GM19395 (cell line): ENCODE measurements at regions not wholly inside any gene's neighbourhood (a gene's known extent, or its start where the extent isn't known, plus 50 kb on each side); places are given as distances from the start of the nearest gene placed in this dataset.
A peak's percentile ranks its signal among the peaks of the same experiment; 100 is the strongest.
"Not testable (repeated sequence)": the region's sequence is repeated elsewhere in the genome, so short reads cannot be mapped to it uniquely, and the experiment has no call there.

ENCODE experiments used
- ATAC-seq: cut with Tn5 transposase; IDR thresholded peaks from one replicate; pipeline ENCODE4 v1.9.1; 2021; ENCODE audit warnings: mild to moderate bottlenecking, moderate library complexity; ENCODE audit not compliant: unreplicated experiment

GRCh38 chr1:58257003-58257402 lies 289.5 kb downstream of the OMA1 start:
- ATAC-seq, result no peak

GRCh38 chr1:58256546-58256945 lies 290.0 kb downstream of the OMA1 start:
- no peak for ATAC-seq

GRCh38 chr1:58256041-58256440 lies 290.5 kb downstream of the OMA1 start:
- ATAC-seq, result no peak

GRCh38 chr1:58255192-58255591 lies 291.3 kb downstream of the OMA1 start:
- no peak for ATAC-seq

DNA sequence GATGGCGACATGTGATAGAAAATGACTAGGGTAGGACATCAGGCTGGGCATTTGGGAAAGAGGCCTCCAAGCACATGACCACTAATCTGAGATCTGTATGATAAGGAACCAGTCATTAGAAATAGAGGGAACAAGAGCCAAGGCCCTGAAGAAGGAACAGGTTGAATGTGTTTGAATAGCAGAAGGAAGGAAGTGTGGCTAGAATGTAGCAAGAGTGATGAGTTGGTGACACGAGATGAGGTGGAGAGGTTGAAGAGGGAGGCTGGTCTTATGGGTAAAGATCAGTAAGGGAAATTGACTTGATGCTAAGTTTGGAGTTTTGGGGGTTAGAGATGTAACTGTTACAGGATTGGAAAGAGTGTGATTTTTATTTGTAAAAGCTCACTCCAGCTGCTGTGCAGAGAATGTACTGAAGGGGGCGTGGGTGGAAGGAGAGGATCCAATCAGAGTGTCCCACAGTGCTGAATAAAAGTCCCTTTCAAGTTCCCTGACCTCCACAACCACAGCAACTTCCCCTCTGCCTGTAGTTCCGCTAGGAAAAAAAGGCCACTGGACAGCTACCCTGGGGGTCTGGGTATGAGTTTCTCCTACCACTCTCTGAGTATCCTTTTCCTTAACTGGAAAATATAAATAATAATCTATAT lies 295.0 kb downstream of the OMA1 start:
- ATAC-seq, result no peak

DNA sequence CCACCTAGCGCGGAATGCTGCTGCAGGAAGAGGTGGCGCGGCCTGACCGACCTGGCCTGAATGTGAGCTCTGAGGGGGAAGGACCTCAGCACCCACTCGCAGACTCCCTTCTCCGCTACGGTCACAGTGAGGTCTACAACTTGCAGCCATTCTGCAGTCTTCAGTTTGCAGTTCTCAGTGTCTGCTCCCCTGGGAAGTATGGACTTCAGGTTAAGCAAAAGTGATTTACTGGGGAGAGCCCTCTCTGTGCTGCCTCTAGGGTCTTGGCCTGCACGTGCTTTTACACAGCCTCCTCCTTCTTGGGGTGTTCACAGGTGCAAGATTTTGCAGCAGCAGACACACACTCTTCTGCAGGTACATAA lies 296.0 kb downstream of the OMA1 start:
- ATAC-seq, result no peak

DNA sequence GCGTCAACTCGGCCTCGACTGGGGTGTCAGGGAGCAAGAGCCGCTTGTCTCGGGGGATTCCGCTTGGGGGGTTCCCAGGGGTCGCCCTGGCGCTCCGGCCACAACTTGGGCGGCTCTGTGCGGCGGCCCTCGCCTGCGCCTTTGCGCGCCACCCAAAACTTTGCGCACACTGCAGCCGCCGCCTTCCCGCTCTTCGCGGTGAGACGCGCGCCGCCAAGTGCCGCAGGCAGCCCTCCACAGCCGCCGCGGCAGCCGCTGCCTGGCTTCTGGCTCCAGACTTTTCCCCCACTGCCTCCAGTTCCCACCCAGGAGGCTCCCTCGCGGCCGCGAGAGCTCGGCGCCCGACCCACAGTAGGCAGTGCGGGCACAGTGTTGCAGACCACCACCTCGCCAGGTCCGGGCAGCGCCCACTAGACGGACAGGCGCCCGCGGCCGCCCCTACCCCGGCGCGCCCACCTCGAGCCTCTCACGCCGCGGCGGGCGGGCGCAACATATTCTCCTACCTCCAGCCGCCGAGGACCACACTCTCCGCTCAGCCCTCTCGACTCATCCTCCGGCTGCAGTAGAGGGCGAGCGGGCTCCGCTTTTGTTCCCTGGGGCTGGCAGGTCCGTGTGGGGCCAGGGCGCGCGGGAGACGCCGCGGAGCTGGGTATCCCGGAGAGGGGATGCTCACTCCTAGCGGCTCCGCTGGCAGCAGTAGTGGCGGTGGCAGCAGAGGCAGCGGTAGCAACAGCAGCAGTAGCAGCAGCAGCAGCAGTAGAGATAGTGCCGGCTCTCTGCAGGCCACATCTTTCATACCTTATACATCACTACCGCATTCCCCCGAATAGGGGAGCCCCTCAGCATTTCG lies 296.6 kb downstream of the OMA1 start:
- peak; percentile 89 for ATAC-seq

GRCh38 chr1:58249388-58249736 lies 297.2 kb downstream of the OMA1 start:
- ATAC-seq, result no peak

DNA sequence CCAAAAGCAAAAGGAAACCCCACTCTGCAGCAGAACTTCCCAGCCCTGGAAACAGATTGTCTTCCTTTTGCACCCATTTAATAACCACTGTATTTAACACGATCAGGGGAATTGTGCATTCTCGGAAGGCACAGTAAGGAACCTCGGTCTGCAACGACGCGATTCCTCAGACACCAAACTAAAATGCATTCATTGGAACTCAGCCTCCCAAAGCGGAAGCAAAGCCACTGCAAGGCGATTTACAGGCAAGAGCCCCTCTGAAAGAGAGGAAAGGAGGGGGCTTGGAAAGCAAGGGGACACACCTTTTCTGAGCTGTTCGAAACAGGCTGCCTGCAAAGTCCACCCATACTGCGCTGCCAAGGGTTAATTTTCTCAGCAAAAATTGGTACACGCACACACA lies 297.7 kb downstream of the OMA1 start:
- ATAC-seq, result no peak

DNA sequence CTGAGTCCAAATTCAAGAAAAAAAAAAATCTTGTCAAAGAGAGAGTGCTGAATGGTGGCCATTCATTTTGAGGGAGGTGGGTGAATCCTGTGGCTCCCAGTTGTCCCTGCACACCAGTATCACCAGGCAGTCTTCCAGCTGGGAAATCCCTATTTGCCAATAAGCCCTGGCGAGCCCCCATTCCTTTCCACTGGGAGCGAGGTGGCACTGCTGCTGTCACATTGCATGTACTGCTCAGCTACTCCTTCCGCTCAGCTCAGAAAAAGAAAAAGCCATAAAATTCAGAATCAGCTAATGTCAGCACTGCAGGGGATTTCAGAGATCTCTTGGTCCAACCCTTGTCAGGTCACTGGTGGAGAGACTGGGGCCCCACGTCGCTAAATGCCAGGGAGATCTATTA lies 298.5 kb downstream of the OMA1 start:
- no peak for ATAC-seq

- ATAC-seq, result no peak
Measured at GRCh38 chr1:58246549-58246948, 300.0 kb downstream of the OMA1 start.

DNA sequence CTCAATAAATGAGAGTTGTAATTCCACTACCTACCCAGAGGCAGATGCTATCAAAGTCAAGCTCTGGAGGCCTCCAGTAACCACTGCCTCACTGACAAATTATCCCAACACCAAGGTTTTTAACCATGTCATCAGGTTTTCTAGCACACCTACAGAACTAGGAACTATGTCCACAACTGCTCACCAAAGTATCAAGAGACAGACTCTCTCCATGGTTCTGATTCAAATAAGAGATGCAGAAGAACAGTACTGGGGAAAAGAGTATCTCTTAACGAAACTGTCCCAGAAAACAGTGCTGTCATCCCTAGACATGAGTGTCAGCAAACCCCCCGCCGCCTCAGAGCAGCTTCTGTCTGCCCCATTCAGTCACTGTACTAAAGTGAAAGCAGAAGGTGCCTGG lies 301.7 kb downstream of the OMA1 start:
- ATAC-seq, result no peak

GRCh38 chr1:58238846-58239245 lies 307.7 kb downstream of the OMA1 start:
- no peak for ATAC-seq

- no peak for ATAC-seq
Measured at GRCh38 chr1:58233729-58234128, 312.8 kb downstream of the OMA1 start.

- no peak for ATAC-seq
Measured at GRCh38 chr1:58231204-58231603, 315.3 kb downstream of the OMA1 start.

DNA sequence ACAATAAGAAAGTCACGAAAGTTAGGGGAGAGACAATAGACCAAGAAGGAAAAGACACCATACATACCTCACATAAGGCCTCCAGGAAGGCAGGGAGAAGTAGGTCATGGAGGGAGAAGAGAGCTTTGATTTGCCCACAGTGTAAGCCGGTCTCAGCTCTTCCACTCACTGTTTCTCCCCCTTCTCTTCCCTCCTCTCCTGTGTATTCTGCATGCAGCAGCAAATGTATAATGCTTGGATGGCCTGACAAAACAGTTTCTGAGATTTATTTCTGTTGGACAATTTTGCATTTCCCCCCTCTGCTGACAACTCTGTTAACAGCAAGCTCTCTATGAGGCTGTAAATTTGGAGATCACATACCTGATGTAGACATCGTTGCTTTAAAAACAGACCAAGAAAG lies 318.9 kb downstream of the OMA1 start:
- no peak for ATAC-seq

DNA sequence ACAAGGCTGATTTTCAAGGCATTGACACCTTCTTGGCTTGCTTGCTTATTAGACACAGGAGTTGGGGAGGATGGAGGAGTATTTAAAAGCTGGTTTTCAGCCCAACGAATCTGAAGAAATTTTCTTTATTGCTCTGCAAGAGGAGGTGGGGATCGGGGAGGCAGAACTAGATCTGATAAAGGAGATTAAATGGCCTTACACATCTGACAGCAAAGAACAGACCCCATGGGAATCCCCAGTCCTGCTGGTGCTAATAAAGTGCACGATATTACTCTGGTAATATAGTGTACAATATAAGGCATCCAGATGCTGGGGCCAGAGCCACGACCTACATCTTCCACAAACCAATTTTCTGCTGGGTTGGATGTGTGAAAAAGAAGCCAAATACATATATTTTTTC lies 323.0 kb downstream of the OMA1 start:
- ATAC-seq, result no peak

DNA sequence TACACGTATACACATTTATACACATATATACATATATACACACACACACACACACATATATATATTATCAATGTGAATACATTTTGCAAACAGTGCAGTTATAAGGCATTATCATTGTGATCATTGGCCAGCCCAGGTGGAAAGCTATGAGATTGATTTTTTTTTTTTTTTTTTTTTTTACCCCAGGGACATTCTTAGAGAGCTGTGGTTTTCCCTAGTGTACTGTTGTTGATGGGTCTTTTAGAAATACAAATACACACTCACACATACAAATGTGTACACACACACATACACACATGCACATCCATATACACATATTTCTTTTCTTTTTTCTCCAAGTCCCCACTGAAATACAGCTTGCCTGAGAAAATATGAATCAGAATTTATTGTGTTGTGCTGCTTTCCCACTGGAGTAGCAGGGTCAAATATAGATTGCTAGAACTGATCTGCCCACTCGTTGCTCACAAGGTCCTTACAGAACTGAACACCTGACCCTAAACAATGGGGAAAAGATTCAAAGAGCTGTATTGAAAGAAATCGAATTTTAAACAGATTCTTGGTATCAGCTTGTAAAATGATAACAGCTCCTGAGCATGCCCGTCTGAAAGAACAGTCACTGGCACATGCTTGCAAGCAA lies 325.6 kb downstream of the OMA1 start:
- ATAC-seq, result no peak

- not testable (repeated sequence) for ATAC-seq
Measured at GRCh38 chr1:58216169-58216568, 330.4 kb downstream of the OMA1 start.

DNA sequence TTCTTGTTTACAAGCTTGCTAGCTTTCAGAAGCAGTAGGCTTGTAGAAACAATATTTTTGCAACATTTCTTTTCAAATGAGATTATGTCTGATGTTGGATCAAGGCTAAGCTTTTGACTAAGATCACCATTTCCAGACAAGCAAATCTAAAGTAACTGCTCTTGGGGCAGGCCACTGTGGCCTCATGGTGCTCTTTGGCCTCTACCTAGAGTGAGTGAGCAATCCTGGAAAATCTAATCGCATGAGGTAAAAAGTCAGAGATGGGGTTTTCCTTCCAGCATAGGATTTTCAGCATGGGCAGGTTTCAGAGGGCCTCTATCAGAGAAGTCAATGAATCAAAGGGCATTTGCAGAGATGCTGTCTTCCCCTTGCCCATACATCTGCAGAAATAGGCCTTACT lies 331.9 kb downstream of the OMA1 start:
- no peak for ATAC-seq

DNA sequence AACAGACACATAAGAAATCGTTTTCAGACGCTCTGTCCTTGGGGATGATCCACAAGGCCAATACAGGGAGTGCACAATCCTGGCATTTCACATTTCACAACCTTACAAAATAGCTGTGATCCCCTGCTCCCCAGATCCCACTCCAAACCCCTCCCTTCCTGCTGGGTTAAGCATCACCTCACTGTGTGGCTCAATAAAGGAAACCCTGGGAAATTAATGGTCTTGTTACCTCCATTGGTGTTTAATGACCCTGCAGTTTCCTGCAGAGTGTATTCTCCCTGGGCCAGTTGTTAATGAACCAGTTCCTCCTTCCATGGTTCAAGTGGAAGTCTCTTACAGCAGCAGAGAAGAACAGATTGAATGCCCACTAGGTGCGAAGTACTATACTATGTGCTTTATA lies 334.7 kb downstream of the OMA1 start:
- no peak for ATAC-seq

DNA sequence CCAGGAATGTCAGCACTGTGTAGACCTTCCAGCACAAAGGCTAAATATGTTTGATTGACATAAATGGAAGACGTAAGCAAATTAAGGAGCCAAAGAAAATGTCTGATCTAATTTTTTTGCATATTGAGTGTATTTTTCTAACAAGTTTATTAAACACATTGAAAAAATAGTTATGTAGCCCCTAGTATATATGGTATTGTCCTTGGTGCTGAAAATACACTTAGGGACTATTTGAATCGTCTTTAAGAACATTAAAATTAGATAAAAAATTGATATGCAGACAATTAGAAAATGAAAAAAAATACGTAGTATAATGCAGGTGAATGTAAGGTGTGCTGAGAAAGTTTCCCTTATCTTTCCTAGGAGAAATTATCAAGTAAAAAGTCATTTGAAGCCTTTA lies 337.0 kb downstream of the OMA1 start:
- no peak for ATAC-seq
